ENCODE measurements at regions not wholly inside any gene's neighbourhood (a gene's known extent, or its start where the extent isn't known, plus 50 kb on each side); places are given as distances from the start of the nearest gene placed in this dataset.

DNA sequence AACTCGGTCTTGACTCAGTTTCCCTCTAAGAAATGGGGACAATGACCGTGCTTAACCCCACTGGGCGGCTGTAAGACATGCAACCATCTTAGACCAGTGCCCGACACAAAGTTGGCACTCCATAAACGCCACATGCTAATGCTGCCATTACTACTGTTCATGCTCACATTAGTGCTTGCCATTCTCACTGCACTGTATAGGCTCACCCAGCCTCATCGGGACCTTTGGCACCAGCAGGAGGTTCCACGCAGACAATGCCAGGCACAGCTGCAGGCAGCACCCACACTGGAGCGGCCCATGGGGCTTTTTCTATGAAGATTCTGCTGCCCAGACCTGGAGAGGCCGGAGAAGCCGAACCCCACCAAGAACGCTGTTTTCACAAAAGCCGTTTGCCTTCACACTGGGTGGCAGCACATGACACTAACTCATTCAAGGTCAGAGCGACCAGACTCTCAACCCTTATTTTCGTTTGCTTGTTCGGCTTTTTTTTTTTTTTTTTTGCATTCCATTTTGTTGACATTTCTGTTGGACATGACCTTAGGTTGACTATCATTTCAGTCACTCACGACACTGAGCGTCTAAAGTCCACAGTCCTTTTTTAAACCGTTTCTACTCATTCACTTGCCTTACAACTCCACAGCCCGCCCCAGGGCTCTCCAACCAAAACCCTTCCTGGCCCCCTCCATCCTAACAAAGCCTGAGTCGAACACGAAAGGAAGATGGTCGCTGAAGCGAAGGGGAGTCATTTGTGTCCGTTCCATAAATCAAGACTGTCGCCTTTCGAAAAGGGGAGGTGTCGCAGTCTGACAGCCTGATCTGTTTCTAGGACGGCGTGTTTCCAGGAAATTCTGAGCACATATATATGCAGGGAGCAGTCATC lies 124.4 kb upstream of the RNF32 start:
- no peak for TF ChIP-seq EP300 (IDR thresholded peaks at IDR 0.05)
- TF ChIP-seq, protein P1, sequence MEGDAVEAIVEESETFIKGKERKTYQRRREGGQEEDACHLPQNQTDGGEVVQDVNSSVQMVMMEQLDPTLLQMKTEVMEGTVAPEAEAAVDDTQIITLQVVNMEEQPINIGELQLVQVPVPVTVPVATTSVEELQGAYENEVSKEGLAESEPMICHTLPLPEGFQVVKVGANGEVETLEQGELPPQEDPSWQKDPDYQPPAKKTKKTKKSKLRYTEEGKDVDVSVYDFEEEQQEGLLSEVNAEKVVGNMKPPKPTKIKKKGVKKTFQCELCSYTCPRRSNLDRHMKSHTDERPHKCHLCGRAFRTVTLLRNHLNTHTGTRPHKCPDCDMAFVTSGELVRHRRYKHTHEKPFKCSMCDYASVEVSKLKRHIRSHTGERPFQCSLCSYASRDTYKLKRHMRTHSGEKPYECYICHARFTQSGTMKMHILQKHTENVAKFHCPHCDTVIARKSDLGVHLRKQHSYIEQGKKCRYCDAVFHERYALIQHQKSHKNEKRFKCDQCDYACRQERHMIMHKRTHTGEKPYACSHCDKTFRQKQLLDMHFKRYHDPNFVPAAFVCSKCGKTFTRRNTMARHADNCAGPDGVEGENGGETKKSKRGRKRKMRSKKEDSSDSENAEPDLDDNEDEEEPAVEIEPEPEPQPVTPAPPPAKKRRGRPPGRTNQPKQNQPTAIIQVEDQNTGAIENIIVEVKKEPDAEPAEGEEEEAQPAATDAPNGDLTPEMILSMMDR (IDR thresholded peaks at IDR 0.05): no peak

All from suprapubic skin (tissue), 3 donors.